Hematopoietic multipotent progenitor cell treated with erythropoietin and hydrocortisone succinate and interleukin-3 and kit ligand, for 17 days (in vitro differentiated cells): ENCODE measurements at regions not wholly inside any gene's neighbourhood (a gene's known extent, or its start where the extent isn't known, plus 50 kb on each side); places are given as distances from the start of the nearest gene placed in this dataset.
A peak's percentile ranks its signal among the peaks of the same experiment; 100 is the strongest.
"Not testable (repeated sequence)": the region's sequence is repeated elsewhere in the genome, so short reads cannot be mapped to it uniquely, and the experiment has no call there.

Experiments
- DNase-seq: peaks from one replicate; pipeline ENCODE4 v3.0.0-alpha.2; 2015; ENCODE audit warnings: low spot score

DNA sequence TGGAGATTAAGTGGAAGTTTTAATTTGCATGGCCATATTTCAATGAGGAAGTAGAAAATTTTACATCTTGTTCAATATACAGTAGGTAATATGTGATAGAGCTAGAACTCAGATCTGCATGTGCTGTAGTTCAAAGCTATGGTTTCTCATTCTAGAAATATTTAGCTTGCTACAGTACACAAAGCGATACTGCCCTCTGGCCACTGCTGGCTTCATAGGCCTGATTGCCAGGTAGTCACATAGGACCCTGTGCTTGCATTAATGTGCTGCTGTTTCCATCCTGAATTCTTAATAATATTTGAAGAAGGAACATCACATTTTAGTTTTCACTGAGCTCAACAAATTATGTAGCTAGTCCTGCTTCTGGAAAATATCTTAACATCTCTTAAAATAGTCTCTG lies 87.0 kb downstream of the PLSCR2 start:
- DNase-seq: no peak

GRCh38 chr3:146380046-146380445 lies 89.3 kb downstream of the PLSCR2 start:
- no peak for DNase-seq

DNA sequence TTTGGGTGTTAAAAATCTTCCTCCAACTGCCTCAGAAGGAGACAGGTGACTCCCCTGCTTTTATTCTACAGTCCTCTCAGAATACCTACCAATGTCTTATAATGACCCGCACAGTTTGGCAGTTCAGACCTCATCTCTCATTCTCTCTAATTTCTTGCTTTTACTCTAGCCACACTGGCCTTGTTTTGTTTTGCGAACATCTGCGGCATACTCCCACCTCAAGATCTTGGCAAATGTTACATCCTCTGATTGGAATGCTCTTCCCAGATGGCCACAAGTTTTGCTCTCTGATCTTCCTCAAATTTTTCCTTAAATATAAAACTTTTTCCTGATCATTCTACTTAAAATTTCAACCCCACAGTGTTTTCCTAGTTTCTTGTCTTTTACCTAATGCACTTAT lies 94.1 kb downstream of the PLSCR2 start:
- no peak for DNase-seq

DNA sequence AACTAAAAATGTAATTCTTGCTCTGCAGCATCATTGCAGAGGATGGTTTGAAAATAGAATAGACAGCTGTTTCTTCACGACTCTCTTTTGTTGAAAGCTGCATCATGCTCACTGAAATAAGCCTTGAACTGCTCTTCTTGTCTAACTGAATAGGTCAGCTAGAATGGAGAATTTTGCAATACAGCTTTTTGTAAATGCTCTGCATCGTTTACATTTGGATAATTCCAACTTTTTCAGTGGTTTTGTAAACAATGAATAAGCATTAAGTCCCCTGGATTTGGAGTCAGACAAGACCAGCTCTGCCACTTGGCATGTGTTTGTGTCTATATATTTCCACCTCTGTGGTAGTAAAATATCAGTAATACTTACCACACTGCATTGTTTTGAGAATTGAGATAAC lies 95.2 kb downstream of the PLSCR2 start:
- no peak for DNase-seq

GRCh38 chr3:146371902-146372301 lies 97.5 kb downstream of the PLSCR2 start:
- no peak for DNase-seq

GRCh38 chr3:146368882-146369523 lies 100.4 kb downstream of the PLSCR2 start:
- DNase-seq: no peak

DNA sequence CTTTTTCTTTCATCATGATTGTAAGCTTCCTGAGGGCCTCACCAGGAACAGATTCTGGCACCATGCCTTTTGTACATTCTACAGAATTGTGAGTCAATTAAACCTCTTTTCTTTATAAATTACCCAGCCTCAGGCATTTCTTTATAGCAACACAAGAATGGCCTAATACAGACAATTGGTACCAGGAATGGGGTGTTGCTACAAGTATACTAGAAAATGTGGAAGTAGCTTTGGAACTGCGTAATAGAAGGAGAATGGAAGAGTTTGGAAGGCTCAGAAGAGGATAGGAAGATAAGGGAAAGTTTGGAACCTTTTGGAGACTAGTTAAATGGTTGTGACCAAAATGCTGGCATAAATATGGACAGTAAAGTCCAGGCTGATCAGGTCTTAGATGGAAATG lies 108.9 kb upstream of the PLSCR4 start:
- no peak for DNase-seq

GRCh38 chr3:146354421-146354820 lies 103.5 kb upstream of the PLSCR4 start:
- not testable (repeated sequence) for DNase-seq

DNA sequence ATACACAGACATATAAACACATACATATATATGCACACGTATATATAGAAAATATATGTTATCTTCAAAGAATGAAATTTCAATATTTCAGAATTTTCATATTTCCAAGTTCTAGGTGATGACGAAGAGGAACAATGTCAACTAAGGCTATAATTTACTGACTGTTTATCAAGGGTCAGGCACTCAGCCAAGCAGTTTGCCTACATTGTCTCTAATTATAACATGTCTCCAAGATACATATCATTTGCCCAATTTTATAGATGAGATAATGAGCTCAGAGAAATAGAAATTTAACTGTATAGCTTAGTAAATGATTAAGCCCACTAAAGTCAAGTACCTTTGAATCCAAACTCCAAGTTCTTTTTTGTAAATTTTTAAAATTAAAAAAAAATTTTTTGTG lies 99.9 kb upstream of the PLSCR4 start:
- no peak for DNase-seq

DNA sequence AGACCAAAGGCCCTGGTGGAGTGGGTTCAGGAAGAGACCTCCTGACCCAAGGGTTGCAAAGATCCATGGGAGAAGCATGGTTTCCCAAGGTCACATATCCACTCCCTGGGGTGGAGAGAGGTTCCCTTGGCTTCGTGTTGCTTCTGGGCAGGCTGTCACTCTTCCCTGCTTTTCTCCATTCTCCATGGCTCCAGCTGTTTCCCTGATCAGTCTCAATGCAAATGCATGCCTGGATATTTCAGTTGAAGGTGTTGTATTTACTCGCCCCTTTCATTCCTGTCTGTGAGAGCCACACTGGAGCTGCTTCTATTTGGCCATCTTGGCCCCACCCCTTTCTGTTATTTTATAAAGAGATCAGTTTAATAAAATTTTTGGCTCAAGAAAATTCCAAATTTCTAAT lies 95.0 kb upstream of the PLSCR4 start:
- no peak for DNase-seq

GRCh38 chr3:146343551-146343950 lies 92.6 kb upstream of the PLSCR4 start:
- no peak for DNase-seq

DNA sequence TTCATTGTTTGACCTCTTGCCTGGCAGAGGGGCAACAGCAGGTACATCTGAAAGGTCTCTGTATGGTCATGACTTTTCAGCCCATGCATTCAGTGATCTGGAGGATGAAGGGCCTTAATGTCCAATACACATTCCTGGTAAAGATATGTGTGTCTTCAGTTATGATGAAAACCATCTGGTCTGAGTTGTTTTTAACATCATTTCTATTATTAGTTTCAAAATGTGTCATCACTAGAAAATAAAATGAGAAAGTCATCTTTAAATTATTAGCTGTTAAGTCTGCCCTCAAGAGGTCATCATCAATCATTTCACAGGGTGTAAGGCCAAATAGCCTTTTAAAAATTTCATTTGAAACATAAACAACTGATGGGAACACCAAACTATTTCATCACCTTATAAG lies 92.1 kb upstream of the PLSCR4 start:
- DNase-seq: no peak

DNA sequence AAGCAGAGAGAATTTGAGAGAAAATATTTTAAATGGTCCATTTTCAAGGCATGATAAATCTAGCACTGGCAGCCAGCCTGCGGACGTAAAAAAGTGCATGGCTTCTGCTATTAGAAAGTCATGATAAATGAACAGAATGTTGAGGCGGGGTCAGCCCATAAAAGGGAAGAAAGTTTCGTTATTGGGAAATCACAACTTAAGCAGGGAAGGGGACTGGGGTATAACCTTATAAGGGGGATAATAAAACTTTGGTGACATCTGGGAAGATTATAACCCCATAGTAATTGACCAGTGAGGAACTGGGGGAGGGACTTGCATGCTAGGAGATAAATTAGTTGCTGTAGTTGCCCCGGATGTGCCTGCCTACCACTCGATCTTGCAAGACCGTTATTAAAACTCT lies 88.4 kb upstream of the PLSCR4 start:
- DNase-seq: no peak

GRCh38 chr3:146337991-146338390 lies 87.1 kb upstream of the PLSCR4 start:
- no peak for DNase-seq

GRCh38 chr3:146335386-146335785 lies 84.5 kb upstream of the PLSCR4 start:
- DNase-seq: no peak

DNA sequence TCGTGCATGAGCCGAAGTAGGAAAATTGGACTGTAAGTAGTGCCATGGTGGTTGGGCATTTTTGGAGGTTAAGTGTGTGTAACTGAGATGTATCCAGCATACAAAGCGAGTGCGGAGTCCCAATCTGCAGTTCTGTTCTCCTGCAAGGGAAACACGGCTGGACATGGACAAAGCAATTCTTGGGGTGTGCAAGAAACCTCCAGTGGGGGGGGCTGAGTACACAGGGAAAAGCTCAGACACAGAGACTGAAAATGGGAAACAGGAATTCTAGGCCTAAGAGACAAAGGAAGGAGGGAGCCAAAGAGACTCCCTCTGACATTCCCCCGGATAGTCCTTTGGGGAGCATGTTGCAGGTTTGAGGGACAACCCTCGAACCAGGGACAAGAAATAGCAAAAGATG lies 83.2 kb upstream of the PLSCR4 start:
- no peak for DNase-seq

- DNase-seq: no peak
Observed at GRCh38 chr3:146331967-146332366, 81.1 kb upstream of the PLSCR4 start.

DNA sequence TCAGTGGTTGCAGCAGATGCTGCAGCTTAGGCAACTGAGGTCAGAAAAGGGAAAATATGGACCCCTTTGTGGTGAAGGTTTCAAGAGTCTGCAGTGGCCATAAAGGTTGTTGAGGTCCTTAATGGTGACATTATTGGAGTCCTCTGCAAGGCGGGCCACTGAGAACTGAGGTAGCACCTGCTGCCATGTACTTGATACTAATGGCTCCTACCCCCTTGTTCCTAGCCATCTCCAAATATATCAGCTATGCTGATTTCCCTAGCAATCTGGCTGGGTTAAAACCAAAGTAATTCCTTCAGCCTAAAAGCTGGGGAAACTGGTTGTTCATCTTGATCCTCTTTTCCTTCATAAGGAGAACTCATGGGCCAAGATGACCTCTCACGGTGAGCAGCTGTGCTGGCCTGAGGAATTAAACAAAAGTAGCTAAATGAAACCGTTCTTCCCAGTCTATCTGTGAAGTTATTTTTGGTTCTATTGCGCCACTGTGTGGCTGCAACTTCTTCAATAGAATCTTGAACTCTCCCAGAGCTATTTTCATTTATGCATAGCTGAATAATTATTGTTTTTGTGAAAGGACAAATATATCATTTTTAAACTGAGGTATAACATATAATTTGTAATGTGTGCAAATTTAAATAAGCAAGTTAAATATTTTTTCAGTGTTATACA lies 76.1 kb upstream of the PLSCR4 start:
- DNase-seq: peak; percentile 37

DNA sequence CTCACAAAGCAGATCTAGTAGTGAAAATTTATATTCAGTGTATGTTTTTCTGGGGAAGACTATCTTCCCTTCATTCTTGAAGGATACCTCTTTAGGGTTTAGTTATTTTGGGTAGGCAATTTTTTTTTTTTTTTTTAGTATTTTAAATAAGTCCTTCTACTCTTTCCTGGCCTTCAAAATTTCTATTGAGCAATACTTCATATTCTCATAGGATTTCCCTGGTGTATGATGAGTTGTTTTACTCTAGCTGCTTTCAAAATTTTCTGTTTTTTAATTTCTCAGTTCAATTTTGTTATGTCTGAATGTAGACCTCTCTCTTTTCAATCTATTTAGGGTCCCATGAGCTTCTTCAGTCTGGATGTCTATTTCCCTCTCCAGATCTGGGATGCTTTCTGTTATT lies 74.3 kb upstream of the PLSCR4 start:
- DNase-seq: no peak

- no peak for DNase-seq
Observed at GRCh38 chr3:146322216-146322817, 71.4 kb upstream of the PLSCR4 start.

DNA sequence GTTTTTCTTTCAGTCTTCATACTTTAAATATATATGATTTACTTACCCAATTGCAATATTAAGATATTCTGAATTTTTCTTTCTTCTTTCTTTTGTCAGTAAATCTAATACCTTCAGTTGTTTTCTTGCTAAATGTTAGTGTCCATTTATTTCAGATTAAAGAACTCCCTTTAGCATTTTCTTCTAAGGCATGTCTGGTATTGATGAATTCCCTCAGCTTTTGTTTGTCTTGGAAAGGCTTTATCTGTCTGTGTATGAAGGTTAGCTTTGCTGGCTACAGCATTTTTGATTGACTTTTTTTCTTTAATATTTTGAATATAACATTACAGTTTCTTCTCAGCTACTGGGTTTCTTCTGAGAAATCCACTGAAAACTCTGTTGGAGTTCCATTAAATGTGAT lies 64.0 kb upstream of the PLSCR4 start:
- DNase-seq: no peak

GRCh38 chr3:146313746-146314111 lies 62.8 kb upstream of the PLSCR4 start:
- DNase-seq: no peak

DNA sequence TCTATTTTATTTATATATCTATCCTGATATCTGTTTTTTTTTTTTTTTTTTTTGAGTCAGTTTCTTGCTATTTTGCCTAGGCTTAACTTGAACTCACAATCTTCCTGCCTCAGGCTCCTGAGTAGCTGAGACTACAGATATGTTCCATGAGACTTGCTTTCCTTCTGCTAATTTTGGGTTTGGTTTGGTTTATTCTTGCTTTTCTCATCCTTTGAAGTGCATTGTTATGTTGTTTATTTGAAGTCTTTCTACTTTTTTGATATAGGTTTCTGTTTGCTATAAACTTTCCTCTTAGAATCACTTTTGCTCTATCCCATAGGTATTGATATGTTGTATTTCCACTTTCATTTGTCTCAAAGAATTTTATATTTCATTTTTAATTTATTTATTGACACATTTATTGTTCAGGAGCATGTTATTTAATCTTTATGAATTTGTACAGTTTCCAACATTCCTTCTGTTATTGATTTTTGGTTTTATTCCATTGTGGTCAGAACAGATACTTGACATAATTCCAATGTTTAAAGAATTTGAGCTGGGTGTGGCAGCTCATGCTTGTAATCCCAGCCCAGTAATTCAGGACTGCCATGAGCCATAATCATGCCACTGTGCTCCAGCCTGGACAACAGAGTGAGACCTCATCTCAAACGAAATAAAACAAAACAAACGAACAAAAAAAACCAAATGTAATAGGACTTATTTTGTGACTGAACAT lies 62.3 kb upstream of the PLSCR4 start:
- DNase-seq: no peak
